ENCODE measurements at regions not wholly inside any gene's neighbourhood (a gene's known extent, or its start where the extent isn't known, plus 50 kb on each side); places are given as distances from the start of the nearest gene placed in this dataset.

- Histone ChIP-seq H3K27me3 (ENCODE audit: insufficient read depth, poor library complexity, severe bottlenecking) (no peaks in the 10 kb centered on the region), H3K36me3 (ENCODE audit: low read depth) (no peaks in the 10 kb centered on the region), H3K27ac (ENCODE audit: poor library complexity, severe bottlenecking) (no peak overlapping the region), H3K4me3 (ENCODE audit: severe bottlenecking) (no peak overlapping the region), H3K4me1 (ENCODE audit: insufficient read depth, poor library complexity, severe bottlenecking) (no peaks in the 10 kb centered on the region), H3K9me3 (ENCODE audit: severe bottlenecking) (no peaks in the 10 kb centered on the region)
- no peak for TF ChIP-seq CTCF (IDR thresholded peaks at IDR 0.05; ENCODE audit: poor library complexity, severe bottlenecking)
- ATAC-seq (ENCODE audit: low read depth) (no peak), DNase-seq (ENCODE audit: low spot score) (no peak)
These were observed 397.6 kb upstream of the RGMA start for GRCh38 chr15:93486407-93487117.

GRCh38 chr15:93485438-93486327 lies 396.7 kb upstream of the RGMA start:
- no peak for DNase-seq (ENCODE audit: low spot score)
- no peak for ATAC-seq (ENCODE audit: low read depth)
- no peaks in the 10 kb centered on the region for H3K36me3 ChIP-seq (ENCODE audit: low read depth)
- no peaks in the 10 kb centered on the region for H3K27me3 ChIP-seq (ENCODE audit: insufficient read depth, poor library complexity, severe bottlenecking)
- H3K4me1 ChIP-seq (ENCODE audit: insufficient read depth, poor library complexity, severe bottlenecking): no peaks in the 10 kb centered on the region
- no peak for TF ChIP-seq CTCF (IDR thresholded peaks at IDR 0.05; ENCODE audit: poor library complexity, severe bottlenecking)
- H3K9me3 ChIP-seq (ENCODE audit: severe bottlenecking): no peaks in the 10 kb centered on the region
- no peak overlapping the region for H3K27ac ChIP-seq (ENCODE audit: poor library complexity, severe bottlenecking)
- no peak overlapping the region for H3K4me3 ChIP-seq (ENCODE audit: severe bottlenecking)

GRCh38 chr15:93483923-93484322 lies 394.9 kb upstream of the RGMA start:
- H3K4me1 ChIP-seq (ENCODE audit: insufficient read depth, poor library complexity, severe bottlenecking): no peaks in the 10 kb centered on the region
- no peaks in the 10 kb centered on the region for H3K27me3 ChIP-seq (ENCODE audit: insufficient read depth, poor library complexity, severe bottlenecking)
- TF ChIP-seq CTCF (IDR thresholded peaks at IDR 0.05; ENCODE audit: poor library complexity, severe bottlenecking): no peak
- no peaks in the 10 kb centered on the region for H3K9me3 ChIP-seq (ENCODE audit: severe bottlenecking)
- H3K27ac ChIP-seq (ENCODE audit: poor library complexity, severe bottlenecking): no peak overlapping the region
- DNase-seq (ENCODE audit: low spot score) (no peak), ATAC-seq (ENCODE audit: low read depth) (no peak)
- H3K4me3 ChIP-seq (ENCODE audit: severe bottlenecking): no peak overlapping the region
- no peaks in the 10 kb centered on the region for H3K36me3 ChIP-seq (ENCODE audit: low read depth)

GRCh38 chr15:93482731-93483130 lies 393.7 kb upstream of the RGMA start:
- Histone ChIP-seq H3K27me3 (ENCODE audit: insufficient read depth, poor library complexity, severe bottlenecking) (no peaks in the 10 kb centered on the region), H3K4me1 (ENCODE audit: insufficient read depth, poor library complexity, severe bottlenecking) (no peaks in the 10 kb centered on the region), H3K27ac (ENCODE audit: poor library complexity, severe bottlenecking) (no peak overlapping the region), H3K4me3 (ENCODE audit: severe bottlenecking) (no peak overlapping the region), H3K36me3 (ENCODE audit: low read depth) (no peaks in the 10 kb centered on the region), H3K9me3 (ENCODE audit: severe bottlenecking) (no peaks in the 10 kb centered on the region)
- no peak for ATAC-seq (ENCODE audit: low read depth)
- TF ChIP-seq CTCF (IDR thresholded peaks at IDR 0.05; ENCODE audit: poor library complexity, severe bottlenecking): no peak
- DNase-seq (ENCODE audit: low spot score): no peak

Data from RWPE2 (cell line).